NT2/D1 (cell line): ENCODE measurements at regions not wholly inside any gene's neighbourhood (a gene's known extent, or its start where the extent isn't known, plus 50 kb on each side); places are given as distances from the start of the nearest gene placed in this dataset.

Experiments
- SUZ12 ChIP-seq: IDR thresholded peaks from 2 replicates; pipeline ENCODE4 v1.6.1; 2011; ENCODE audit not compliant: insufficient read length, insufficient read depth; ENCODE audit errors: extremely low read depth
- YY1 ChIP-seq: IDR thresholded peaks from 2 replicates; pipeline ENCODE4 v1.6.1; 2011; ENCODE audit not compliant: insufficient read length, insufficient read depth
- ZNF274 ChIP-seq: IDR thresholded peaks from 2 replicates; pipeline ENCODE4 v1.6.1; 2011; ENCODE audit warnings: mild to moderate bottlenecking, low read depth, low read length

- TF ChIP-seq YY1 (no peak), ZNF274 (no peak), SUZ12 (no peak)
Measured at GRCh38 chr18:75858754-75859153, 431.3 kb upstream of the SMIM21 start.
